ENCODE measurements at regions not wholly inside any gene's neighbourhood (a gene's known extent, or its start where the extent isn't known, plus 50 kb on each side); places are given as distances from the start of the nearest gene placed in this dataset.

DNA sequence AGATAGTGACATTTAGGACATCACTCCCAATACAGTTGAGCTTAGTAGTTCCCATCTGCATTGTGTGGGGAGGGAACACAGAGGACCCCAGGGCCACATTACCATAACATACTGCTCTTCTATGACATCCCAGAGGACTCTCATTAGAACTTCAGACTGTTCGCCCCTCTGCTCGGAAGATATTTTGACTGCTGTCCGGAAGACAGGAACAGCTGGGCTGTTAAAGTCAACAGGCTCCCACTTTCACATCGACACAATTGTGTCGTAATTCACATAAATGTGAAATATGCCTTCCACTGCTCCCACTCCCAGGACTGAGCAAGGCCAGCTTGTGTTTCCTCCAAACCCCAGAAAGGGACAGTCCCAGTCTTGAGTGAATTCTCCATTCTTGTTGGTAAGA is 158.4 kb downstream of the SEC16B start:
- no peak for TF ChIP-seq EP300 (IDR thresholded peaks at IDR 0.05)
- TF ChIP-seq POLR2AphosphoS5 (IDR thresholded peaks at IDR 0.05) = no peak
- TF ChIP-seq POLR2A (IDR thresholded peaks at IDR 0.05) = no peak
- no peak for TF ChIP-seq CTCF (IDR thresholded peaks at IDR 0.05)
- intact Hi-C loops (cut with DNase I; ENCODE audit: low total_unique reads) = no loop called here
- peak in 1 of 2 donors; percentile 14 for DNase-seq
- Histone ChIP-seq H3K9me3 (peaks cover 0 to 10% (median 0%) of the 10 kb centered on the region in 4 donors), H3K4me3 (no peak overlapping the region), H3K27ac (no peak overlapping the region), H3K4me1 (no peaks in the 10 kb centered on the region), H3K36me3 (no peaks in the 10 kb centered on the region), H3K27me3 (no peaks in the 10 kb centered on the region)
- WGBS, 5 donors = 55 to 73% (median 71%) methylated on average over 5 of the region's 5 CpGs

GRCh38 chr1:177809819-177810218 is 160.0 kb downstream of the SEC16B start:
- Histone ChIP-seq H3K9me3 (no peaks in the 10 kb centered on the region), H3K27me3 (no peaks in the 10 kb centered on the region), H3K4me3 (no peak overlapping the region), H3K27ac (no peak overlapping the region), H3K36me3 (no peaks in the 10 kb centered on the region), H3K4me1 (no peaks in the 10 kb centered on the region)
- 54 to 66% (median 62%) methylated on average over 5 of the region's 5 CpGs for WGBS, 5 donors
- peak in 1 of 2 donors; percentile 6 for DNase-seq
- no peak for TF ChIP-seq POLR2A (IDR thresholded peaks at IDR 0.05)
- TF ChIP-seq CTCF (IDR thresholded peaks at IDR 0.05) = no peak
- no peak for TF ChIP-seq EP300 (IDR thresholded peaks at IDR 0.05)
- TF ChIP-seq POLR2AphosphoS5 (IDR thresholded peaks at IDR 0.05) = no peak
- intact Hi-C loops (cut with DNase I; ENCODE audit: low total_unique reads) = no loop called here

DNA sequence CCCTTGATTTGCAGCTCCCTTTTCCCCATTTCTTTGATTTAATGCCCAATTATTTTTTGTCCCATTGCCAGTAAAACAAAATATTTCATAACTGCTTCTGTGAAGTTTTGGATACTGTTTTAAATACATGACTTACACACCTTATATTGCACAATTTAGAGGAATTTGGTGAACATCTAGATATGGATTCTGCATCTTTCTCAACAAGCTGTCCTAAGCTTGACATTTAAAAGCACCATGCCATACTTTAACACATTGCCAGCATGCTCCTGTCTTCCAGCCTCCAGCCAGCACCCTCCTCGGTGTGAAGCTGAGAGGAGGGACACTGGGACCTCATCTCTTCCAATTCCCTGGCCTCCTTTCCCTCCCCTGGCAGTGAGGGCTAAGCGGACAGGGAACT is 167.6 kb downstream of the SEC16B start:
- no peaks in the 10 kb centered on the region for H3K27me3 ChIP-seq
- intact Hi-C loops (cut with DNase I; ENCODE audit: low total_unique reads) = no loop called here
- no peaks in the 10 kb centered on the region for H3K4me1 ChIP-seq
- DNase-seq = no peak
- no peak overlapping the region for H3K4me3 ChIP-seq
- no peaks in the 10 kb centered on the region for H3K36me3 ChIP-seq
- H3K27ac ChIP-seq = no peak overlapping the region
- peaks cover 0 to 8% (median 7%) of the 10 kb centered on the region in 4 donors for H3K9me3 ChIP-seq
- no peak for TF ChIP-seq POLR2AphosphoS5 (IDR thresholded peaks at IDR 0.05)
- no peak for TF ChIP-seq POLR2A (IDR thresholded peaks at IDR 0.05)
- no peak for TF ChIP-seq CTCF (IDR thresholded peaks at IDR 0.05)
- TF ChIP-seq EP300 (IDR thresholded peaks at IDR 0.05) = no peak
- 64 to 80% (median 74%) methylated on average over 2 of the region's 2 CpGs for WGBS, 5 donors

DNA sequence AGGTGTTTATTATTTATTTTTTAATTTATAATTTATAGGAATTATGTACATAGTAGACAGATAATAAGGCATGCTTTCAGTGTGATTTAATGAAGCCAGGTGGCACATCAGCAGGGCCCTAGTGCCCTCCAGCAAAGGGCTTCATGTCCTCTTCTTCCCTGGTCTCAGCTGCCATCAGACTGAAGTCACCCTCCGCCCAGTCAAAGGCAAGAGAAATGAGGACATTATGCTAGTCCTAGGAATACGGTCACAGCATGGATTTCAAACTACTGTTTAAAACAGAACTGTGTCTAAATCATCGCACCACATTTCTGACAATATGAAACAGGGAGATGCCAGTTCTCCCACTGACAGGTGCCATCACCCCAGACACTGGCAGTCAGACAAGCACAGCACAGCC is 168.1 kb downstream of the SEC16B start:
- intact Hi-C loops (cut with DNase I; ENCODE audit: low total_unique reads) = no loop called here
- Histone ChIP-seq H3K4me3 (no peak overlapping the region), H3K36me3 (no peaks in the 10 kb centered on the region), H3K4me1 (no peaks in the 10 kb centered on the region), H3K27me3 (no peaks in the 10 kb centered on the region), H3K27ac (no peak overlapping the region), H3K9me3 (peaks cover 0 to 8% (median 7%) of the 10 kb centered on the region in 4 donors)
- 81 to 88% (median 88%) methylated on average over 3 of the region's 3 CpGs for WGBS, 5 donors
- TF ChIP-seq CTCF (IDR thresholded peaks at IDR 0.05) = no peak
- TF ChIP-seq POLR2AphosphoS5 (IDR thresholded peaks at IDR 0.05) = no peak
- no peak for TF ChIP-seq EP300 (IDR thresholded peaks at IDR 0.05)
- no peak for TF ChIP-seq POLR2A (IDR thresholded peaks at IDR 0.05)
- DNase-seq = no peak
